ENCODE measurements at regions not wholly inside any gene's neighbourhood (a gene's known extent, or its start where the extent isn't known, plus 50 kb on each side); places are given as distances from the start of the nearest gene placed in this dataset.
A peak's percentile ranks its signal among the peaks of the same experiment; 100 is the strongest.

GRCh38 chr9:1794547-1795270 lies 220.4 kb upstream of the SMARCA2 start (continued):
- TF ChIP-seq ZNF462 (CRISPR knock-in tag; IDR thresholded peaks at IDR 0.05): no peak

GRCh38 chr9:1804128-1804865 lies 210.8 kb upstream of the SMARCA2 start:
- no peak overlapping the region for H3K4me3 Mint-ChIP-seq
- H3K79me2 ChIP-seq (replicated peaks; ENCODE audit: insufficient read depth): no peaks in the 10 kb centered on the region
- no peak overlapping the region for H2AFZ ChIP-seq
- no peaks in the 10 kb centered on the region for H3K36me3 ChIP-seq (ENCODE audit: insufficient read depth)
- no peaks in the 10 kb centered on the region for H3K4me1 Mint-ChIP-seq
- no peaks in the 10 kb centered on the region for H3K4me1 ChIP-seq (ENCODE audit: insufficient read depth)
- ATAC-seq (no peak), DNase-seq (ENCODE audit: low spot score) (no peak)
- no peak overlapping the region for H3K27ac Mint-ChIP-seq
- no peaks in the 10 kb centered on the region for H3K27me3 Mint-ChIP-seq (ENCODE audit: insufficient read depth, low read depth, poor library complexity)
- H3F3A ChIP-seq (replicated peaks; ENCODE audit: low read depth): no peaks in the 10 kb centered on the region
- H3K36me3 Mint-ChIP-seq (ENCODE audit: low read depth): no peaks in the 10 kb centered on the region
- peaks cover 3% of the 10 kb centered on the region for H3K9me2 ChIP-seq (ENCODE audit: insufficient read depth)
- peaks cover 3% of the 10 kb centered on the region for H3K9me3 Mint-ChIP-seq
- H3K4me3 ChIP-seq: no peak overlapping the region
- H4K20me1 ChIP-seq (replicated peaks; ENCODE audit: insufficient read depth): no peaks in the 10 kb centered on the region
- H3K27me3 ChIP-seq (ENCODE audit: insufficient read depth): no peaks in the 10 kb centered on the region
- peak overlapping the region; percentile 42; the same call in 1 of the 2 replicates for H3K27ac ChIP-seq (ENCODE audit: low read depth)
- no peak overlapping the region for H3K4me2 ChIP-seq
- TF ChIP-seq ZNF331 (CRISPR knock-in tag; IDR thresholded peaks at IDR 0.05; ENCODE audit: low read depth) (no peak), CTCF (conservative IDR thresholded peaks at IDR 0.05; ENCODE audit: low read depth in 2 of 2) (no peak), POLR2AphosphoS5 (IDR thresholded peaks at IDR 0.05; ENCODE audit: low read depth) (no peak), ETS1 (IDR thresholded peaks at IDR 0.05) (no peak), REST (IDR thresholded peaks at IDR 0.05; ENCODE audit: unreplicated experiment) (no peak), ZNF114 (CRISPR knock-in tag; IDR thresholded peaks at IDR 0.05) (no peak), EZH2phosphoT487 (IDR thresholded peaks at IDR 0.05; ENCODE audit: unreplicated experiment) (no peak)

Data from GM23338 (cell line).